Activated naive CD4-positive, alpha-beta T cell treated with anti-CD3 and anti-CD28 coated beads for 36 hours (primary cell): ENCODE measurements at regions not wholly inside any gene's neighbourhood (a gene's known extent, or its start where the extent isn't known, plus 50 kb on each side); places are given as distances from the start of the nearest gene placed in this dataset.

Source experiments
- CTCF ChIA-PET: fragments of 350-600 bp; sonication (Branson Sonifier 250); formaldehyde crosslinking; loops from one replicate; lab custom pipeline; 2021; ENCODE audit warnings: antibody characterized with exemption; lab: Charles Lee
- DNase-seq: peaks from one replicate; pipeline ENCODE4 v3.0.0-alpha.2; 2020
- H3K27ac Mint-ChIP-seq: one replicate; pipeline ENCODE4 v1.8.0; 2021; ENCODE audit warnings: mild to moderate bottlenecking, mixed read lengths
- H3K27me3 Mint-ChIP-seq: one replicate; pipeline ENCODE4 v1.8.0; 2021; ENCODE audit warnings: low read depth, mixed read lengths
- H3K36me3 Mint-ChIP-seq: one replicate; pipeline ENCODE4 v1.8.0; 2021; ENCODE audit warnings: low read depth, mixed read lengths
- H3K4me1 Mint-ChIP-seq: one replicate; pipeline ENCODE4 v1.8.0; 2021; ENCODE audit warnings: low read depth, mixed read lengths
- H3K4me3 Mint-ChIP-seq: one replicate; pipeline ENCODE4 v1.8.0; 2021; ENCODE audit warnings: mild to moderate bottlenecking, moderate library complexity, mixed read lengths
- H3K9me3 Mint-ChIP-seq: one replicate; pipeline ENCODE4 v1.8.0; 2021; ENCODE audit warnings: mixed read lengths
- intact Hi-C: fragments of 100-400 bp; cut with micrococcal nuclease; formaldehyde crosslinking; loops from one replicate; pipeline ENCODE4 v1.15.1; 2023

GRCh38 chr18:22279741-22280452, 110.5 kb downstream of the GATA6 start:
- Mint-ChIP-seq H3K4me1 (no peaks in the 10 kb centered on the region), H3K27me3 (peaks cover 2% of the 10 kb centered on the region), H3K36me3 (no peaks in the 10 kb centered on the region), H3K4me3 (no peak overlapping the region), H3K27ac (no peak overlapping the region), H3K9me3 (peaks cover 3% of the 10 kb centered on the region)
- CTCF ChIA-PET: no interaction called here
- intact Hi-C loops: loop anchor here (10.0 kb wide), 1 partner anchor 55 kb away; no protein-coding TSS in a partner anchor
- no peak for DNase-seq

- intact Hi-C loops: loop anchor here (10.0 kb wide), 1 partner anchor 54 kb away; no protein-coding TSS in a partner anchor
- CTCF ChIA-PET: no interaction called here
- no peak for DNase-seq
- H3K27ac Mint-ChIP-seq: no peak overlapping the region
- peaks cover 1% of the 10 kb centered on the region for H3K9me3 Mint-ChIP-seq
- peaks cover 2% of the 10 kb centered on the region for H3K27me3 Mint-ChIP-seq
- H3K36me3 Mint-ChIP-seq: no peaks in the 10 kb centered on the region
- H3K4me3 Mint-ChIP-seq: no peak overlapping the region
- H3K4me1 Mint-ChIP-seq: no peaks in the 10 kb centered on the region
Measured at GRCh38 chr18:22278798-22279197, 109.4 kb downstream of the GATA6 start.

- no peak overlapping the region for H3K4me3 Mint-ChIP-seq
- intact Hi-C loops: loop anchor here (10.0 kb wide), 1 partner anchor 53 kb away; no protein-coding TSS in a partner anchor
Measured at GRCh38 chr18:22277758-22278157, 108.4 kb downstream of the GATA6 start.

GRCh38 chr18:22276334-22276713, 106.9 kb downstream of the GATA6 start:
- H3K4me1 Mint-ChIP-seq: no peaks in the 10 kb centered on the region
- H3K9me3 Mint-ChIP-seq: no peaks in the 10 kb centered on the region
- H3K27ac Mint-ChIP-seq: no peak overlapping the region
- H3K36me3 Mint-ChIP-seq: no peaks in the 10 kb centered on the region
- intact Hi-C loops: loop anchor here (10.0 kb wide), 1 partner anchor 52 kb away; no protein-coding TSS in a partner anchor
- no peaks in the 10 kb centered on the region for H3K27me3 Mint-ChIP-seq
- CTCF ChIA-PET: no interaction called here
- H3K4me3 Mint-ChIP-seq: no peak overlapping the region
- no peak for DNase-seq

More at GRCh38 chr18:22277758-22278157, 108.4 kb downstream of the GATA6 start:
- Mint-ChIP-seq H3K36me3 (no peaks in the 10 kb centered on the region), H3K9me3 (peaks cover 1% of the 10 kb centered on the region), H3K4me1 (no peaks in the 10 kb centered on the region), H3K27ac (no peak overlapping the region), H3K27me3 (no peaks in the 10 kb centered on the region)
- CTCF ChIA-PET: no interaction called here
- DNase-seq: no peak

GRCh38 chr18:22275706-22276333, 106.4 kb downstream of the GATA6 start:
- Mint-ChIP-seq H3K4me1 (no peaks in the 10 kb centered on the region), H3K4me3 (no peak overlapping the region), H3K27ac (no peak overlapping the region), H3K27me3 (no peaks in the 10 kb centered on the region), H3K36me3 (no peaks in the 10 kb centered on the region), H3K9me3 (no peaks in the 10 kb centered on the region)
- CTCF ChIA-PET: no interaction called here
- intact Hi-C loops: loop anchor here (10.0 kb wide), 1 partner anchor 51 kb away; no protein-coding TSS in a partner anchor
- no peak for DNase-seq

- Mint-ChIP-seq H3K4me3 (no peak overlapping the region), H3K27me3 (no peaks in the 10 kb centered on the region), H3K9me3 (no peaks in the 10 kb centered on the region), H3K4me1 (no peaks in the 10 kb centered on the region), H3K36me3 (no peaks in the 10 kb centered on the region), H3K27ac (no peak overlapping the region)
- intact Hi-C loops: loop anchor here (10.0 kb wide), 1 partner anchor 49 kb away; no protein-coding TSS in a partner anchor
- no peak for DNase-seq
- CTCF ChIA-PET: no interaction called here
Measured at GRCh38 chr18:22273101-22274039, 104.0 kb downstream of the GATA6 start.

GRCh38 chr18:22272242-22272641, 102.9 kb downstream of the GATA6 start:
- DNase-seq: no peak
- H3K4me3 Mint-ChIP-seq: no peak overlapping the region
- no peak overlapping the region for H3K27ac Mint-ChIP-seq
- no peaks in the 10 kb centered on the region for H3K4me1 Mint-ChIP-seq
- no peaks in the 10 kb centered on the region for H3K36me3 Mint-ChIP-seq
- CTCF ChIA-PET: no interaction called here
- intact Hi-C loops: loop anchor here (10.0 kb wide), 1 partner anchor 47 kb away; no protein-coding TSS in a partner anchor
- no peaks in the 10 kb centered on the region for H3K27me3 Mint-ChIP-seq
- no peaks in the 10 kb centered on the region for H3K9me3 Mint-ChIP-seq

GRCh38 chr18:22271030-22271429, 101.6 kb downstream of the GATA6 start:
- Mint-ChIP-seq H3K9me3 (no peaks in the 10 kb centered on the region), H3K27ac (no peak overlapping the region), H3K27me3 (no peaks in the 10 kb centered on the region), H3K4me1 (no peaks in the 10 kb centered on the region), H3K36me3 (no peaks in the 10 kb centered on the region), H3K4me3 (no peak overlapping the region)
- CTCF ChIA-PET: no interaction called here
- no peak for DNase-seq
- intact Hi-C loops: loop anchor here (10.0 kb wide), 1 partner anchor 46 kb away; no protein-coding TSS in a partner anchor

GRCh38 chr18:22268641-22269128, 99.3 kb downstream of the GATA6 start:
- Mint-ChIP-seq H3K4me1 (no peaks in the 10 kb centered on the region), H3K4me3 (no peak overlapping the region), H3K9me3 (peaks cover 3% of the 10 kb centered on the region), H3K27ac (no peak overlapping the region), H3K27me3 (no peaks in the 10 kb centered on the region), H3K36me3 (no peaks in the 10 kb centered on the region)
- CTCF ChIA-PET: no interaction called here
- no peak for DNase-seq
- intact Hi-C loops: no loop called here

- H3K4me3 Mint-ChIP-seq: no peak overlapping the region
- intact Hi-C loops: no loop called here
- no peak overlapping the region for H3K27ac Mint-ChIP-seq
- H3K27me3 Mint-ChIP-seq: no peaks in the 10 kb centered on the region
- no peaks in the 10 kb centered on the region for H3K36me3 Mint-ChIP-seq
- CTCF ChIA-PET: no interaction called here
- no peaks in the 10 kb centered on the region for H3K4me1 Mint-ChIP-seq
- DNase-seq: no peak
- peaks cover 3% of the 10 kb centered on the region for H3K9me3 Mint-ChIP-seq
Measured at GRCh38 chr18:22267697-22268096, 98.3 kb downstream of the GATA6 start.

- Mint-ChIP-seq H3K36me3 (no peaks in the 10 kb centered on the region), H3K4me3 (no peak overlapping the region), H3K27me3 (no peaks in the 10 kb centered on the region), H3K9me3 (peaks cover 3% of the 10 kb centered on the region), H3K4me1 (no peaks in the 10 kb centered on the region), H3K27ac (no peak overlapping the region)
- intact Hi-C loops: no loop called here
- no peak for DNase-seq
- CTCF ChIA-PET: no interaction called here
Measured at GRCh38 chr18:22267225-22267624, 97.8 kb downstream of the GATA6 start.

GRCh38 chr18:22265838-22266237, 96.4 kb downstream of the GATA6 start:
- CTCF ChIA-PET: no interaction called here
- Mint-ChIP-seq H3K4me3 (no peak overlapping the region), H3K27ac (no peak overlapping the region), H3K9me3 (peaks cover 3% of the 10 kb centered on the region), H3K27me3 (no peaks in the 10 kb centered on the region), H3K4me1 (no peaks in the 10 kb centered on the region), H3K36me3 (no peaks in the 10 kb centered on the region)
- DNase-seq: no peak
- intact Hi-C loops: no loop called here
